ENCODE measurements at regions not wholly inside any gene's neighbourhood (a gene's known extent, or its start where the extent isn't known, plus 50 kb on each side); places are given as distances from the start of the nearest gene placed in this dataset.

- TF ChIP-seq ZNF622 (IDR thresholded peaks at IDR 0.05) = no peak
- no peak for TF ChIP-seq NFYB (IDR thresholded peaks at IDR 0.05; ENCODE audit: insufficient read depth, low read depth, low read length)
- TF ChIP-seq KLF5 (IDR thresholded peaks at IDR 0.05; ENCODE audit: partially characterized antibody) = no peak
- peak; percentile 19; the same call in 1 of the 2 replicates for TF ChIP-seq MTA2 (IDR thresholded peaks at IDR 0.05; ENCODE audit: low read depth)
- TF ChIP-seq, protein P1, sequence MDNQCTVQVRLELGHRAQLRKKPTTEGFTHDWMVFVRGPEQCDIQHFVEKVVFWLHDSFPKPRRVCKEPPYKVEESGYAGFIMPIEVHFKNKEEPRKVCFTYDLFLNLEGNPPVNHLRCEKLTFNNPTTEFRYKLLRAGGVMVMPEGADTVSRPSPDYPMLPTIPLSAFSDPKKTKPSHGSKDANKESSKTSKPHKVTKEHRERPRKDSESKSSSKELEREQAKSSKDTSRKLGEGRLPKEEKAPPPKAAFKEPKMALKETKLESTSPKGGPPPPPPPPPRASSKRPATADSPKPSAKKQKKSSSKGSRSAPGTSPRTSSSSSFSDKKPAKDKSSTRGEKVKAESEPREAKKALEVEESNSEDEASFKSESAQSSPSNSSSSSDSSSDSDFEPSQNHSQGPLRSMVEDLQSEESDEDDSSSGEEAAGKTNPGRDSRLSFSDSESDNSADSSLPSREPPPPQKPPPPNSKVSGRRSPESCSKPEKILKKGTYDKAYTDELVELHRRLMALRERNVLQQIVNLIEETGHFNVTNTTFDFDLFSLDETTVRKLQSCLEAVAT (IDR thresholded peaks at IDR 0.05) = no peak
- TF ChIP-seq ZBTB11 (CRISPR knock-in tag; IDR thresholded peaks at IDR 0.05) = no peak
- no peak for TF ChIP-seq DPF2 (IDR thresholded peaks at IDR 0.05)
- peak; percentile 17 to 55; a peak in 3 of 4 replicates for TF ChIP-seq IKZF2 (IDR thresholded peaks at IDR 0.05)
- TF ChIP-seq MEF2B (IDR thresholded peaks at IDR 0.05; ENCODE audit: partially characterized antibody, poor library complexity, severe bottlenecking) = no peak
- TF ChIP-seq NR2C2 (IDR thresholded peaks at IDR 0.05; ENCODE audit: borderline replicate concordance, control insufficient read depth, insufficient read length, low read depth) = no peak
- peak; percentile 47 for TF ChIP-seq RUNX3 (IDR thresholded peaks at IDR 0.05; ENCODE audit: low read length)
- TF ChIP-seq ZSCAN29 (IDR thresholded peaks at IDR 0.05) = no peak
- no peak for TF ChIP-seq SMAD1 (IDR thresholded peaks at IDR 0.05; ENCODE audit: low read depth, partially characterized antibody)
Measured at GRCh38 chr2:207408086-207408794, 121.5 kb upstream of the CREB1 start (continued).

Data from GM12878 (cell line).